Dermis blood vessel endothelial cell (primary cell): ENCODE measurements at regions not wholly inside any gene's neighbourhood (a gene's known extent, or its start where the extent isn't known, plus 50 kb on each side); places are given as distances from the start of the nearest gene placed in this dataset.
A peak's percentile ranks its signal among the peaks of the same experiment; 100 is the strongest.

Source experiments
- DNase-seq: peaks from one replicate; pipeline ENCODE4 v3.0.0; 2010

- no peak for DNase-seq
These were observed 155.1 kb upstream of the BLID start for GRCh38 chr11:122271137-122271536.

- no peak for DNase-seq
These were observed 154.5 kb upstream of the BLID start for GRCh38 chr11:122270535-122270934.

- DNase-seq, result no peak
These were observed 153.8 kb upstream of the BLID start for GRCh38 chr11:122269824-122270223.

- no peak for DNase-seq
These were observed 152.7 kb upstream of the BLID start for GRCh38 chr11:122268601-122269130.

GRCh38 chr11:122267602-122268001 is 151.6 kb upstream of the BLID start:
- no peak for DNase-seq

- no peak for DNase-seq
These were observed 150.0 kb upstream of the BLID start for GRCh38 chr11:122265981-122266380.

- DNase-seq, result no peak
These were observed 148.1 kb upstream of the BLID start for GRCh38 chr11:122264121-122264520.

GRCh38 chr11:122261546-122261945 is 145.5 kb upstream of the BLID start:
- DNase-seq, result no peak

GRCh38 chr11:122259195-122259821 is 143.3 kb upstream of the BLID start:
- DNase-seq, result no peak

GRCh38 chr11:122258446-122259194 is 142.6 kb upstream of the BLID start:
- DNase-seq, result no peak

GRCh38 chr11:122253589-122254231 is 137.7 kb upstream of the BLID start:
- DNase-seq, result no peak

- DNase-seq, result no peak
These were observed 132.9 kb upstream of the BLID start for GRCh38 chr11:122248939-122249338.

- DNase-seq, result no peak
These were observed 132.1 kb upstream of the BLID start for GRCh38 chr11:122248131-122248530.

- no peak for DNase-seq
These were observed 130.9 kb upstream of the BLID start for GRCh38 chr11:122246874-122247273.

GRCh38 chr11:122242731-122243130 is 126.7 kb upstream of the BLID start:
- peak; percentile 78 for DNase-seq

- no peak for DNase-seq
These were observed 125.6 kb upstream of the BLID start for GRCh38 chr11:122241566-122241965.

GRCh38 chr11:122240638-122241037 is 124.6 kb upstream of the BLID start:
- no peak for DNase-seq

- DNase-seq, result no peak
These were observed 119.6 kb upstream of the BLID start for GRCh38 chr11:122235615-122236014.

- no peak for DNase-seq
These were observed 118.8 kb upstream of the BLID start for GRCh38 chr11:122234780-122235179.

GRCh38 chr11:122234257-122234656 is 118.2 kb upstream of the BLID start:
- DNase-seq, result no peak

- DNase-seq, result no peak
These were observed 117.0 kb upstream of the BLID start for GRCh38 chr11:122232985-122233384.

GRCh38 chr11:122230385-122230755 is 114.4 kb upstream of the BLID start:
- DNase-seq, result no peak

- DNase-seq, result peak; percentile 74
These were observed 113.7 kb upstream of the BLID start for GRCh38 chr11:122229481-122230384.
